IPS DF 6.9 (cell line): ENCODE measurements at regions not wholly inside any gene's neighbourhood (a gene's known extent, or its start where the extent isn't known, plus 50 kb on each side); places are given as distances from the start of the nearest gene placed in this dataset.

Source experiments
- DNase-seq: peaks from one replicate; pipeline ENCODE4 v3.0.0-alpha.2; 2013; ENCODE audit warnings: low read depth, low spot score
- H3K27ac ChIP-seq: one replicate; pipeline ENCODE4 v1.5.1; 2013; ENCODE audit warnings: low read length, control low read depth
- H3K27me3 ChIP-seq: 2 replicates; pipeline ENCODE4 v1.6.1; 2013; ENCODE audit warnings: mild to moderate bottlenecking, low read length; ENCODE audit not compliant: control insufficient read depth, insufficient read depth
- H3K36me3 ChIP-seq: 2 replicates; pipeline ENCODE4 v1.6.1; 2013; ENCODE audit warnings: low read length; ENCODE audit not compliant: control insufficient read depth, insufficient read depth
- H3K4me1 ChIP-seq: 2 replicates; pipeline ENCODE4 v1.6.1; 2013; ENCODE audit warnings: low read length; ENCODE audit not compliant: control insufficient read depth, insufficient read depth
- H3K4me3 ChIP-seq: 2 replicates; pipeline ENCODE4 v1.5.1; 2013; ENCODE audit warnings: mild to moderate bottlenecking, low read length
- H3K9me3 ChIP-seq: 2 replicates; pipeline ENCODE4 v1.6.1; 2013; ENCODE audit warnings: low read length, inconsistent platforms; ENCODE audit not compliant: control insufficient read depth, insufficient read depth
- WGBS: extraction: QIAGEN DNeasy Blood & Tissue Kit; methylation state at CpG from one replicate; pipeline ENCODE4 v1.1.7; 2013; ENCODE audit warnings: mixed read lengths, missing lambda C conversion rate; ENCODE audit not compliant: insufficient read length, insufficient coverage; 5-methylcytosine and 5-hydroxymethylcytosine counted together

- WGBS: no CpG with 5 or more reads among the region's 1 CpG
These were observed 171.7 kb upstream of the MAN1A1 start for GRCh38 chr6:119521251-119521650.

DNA sequence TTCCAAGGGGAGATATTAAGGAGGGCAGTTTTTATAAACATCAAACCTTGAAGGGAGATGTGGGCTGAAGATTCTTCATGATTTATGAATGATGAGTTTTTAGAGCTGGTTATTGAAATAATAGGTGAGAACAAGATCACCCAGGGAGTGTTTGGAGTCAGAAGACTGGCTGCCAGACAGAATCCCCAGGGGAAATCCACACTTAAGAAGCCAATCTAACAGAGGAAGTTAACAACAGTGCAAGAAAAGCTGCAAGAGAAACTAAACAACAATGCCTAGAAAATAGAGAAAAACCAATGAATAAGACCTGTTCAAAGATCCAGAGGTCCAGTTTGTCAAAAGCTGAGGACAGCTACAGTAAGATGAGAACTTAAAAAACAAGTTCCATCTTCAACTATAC lies 167.9 kb upstream of the MAN1A1 start:
- Histone ChIP-seq H3K36me3 (no peaks in the 10 kb centered on the region), H3K27ac (no peak overlapping the region), H3K4me1 (no peaks in the 10 kb centered on the region), H3K9me3 (no peaks in the 10 kb centered on the region), H3K27me3 (no peaks in the 10 kb centered on the region), H3K4me3 (no peak overlapping the region)
- DNase-seq: no peak

More at GRCh38 chr6:119521251-119521650, 171.7 kb upstream of the MAN1A1 start:
- Histone ChIP-seq H3K4me3 (no peak overlapping the region), H3K4me1 (no peaks in the 10 kb centered on the region), H3K9me3 (no peaks in the 10 kb centered on the region), H3K27me3 (no peaks in the 10 kb centered on the region), H3K36me3 (no peaks in the 10 kb centered on the region), H3K27ac (no peak overlapping the region)
- DNase-seq: no peak

DNA sequence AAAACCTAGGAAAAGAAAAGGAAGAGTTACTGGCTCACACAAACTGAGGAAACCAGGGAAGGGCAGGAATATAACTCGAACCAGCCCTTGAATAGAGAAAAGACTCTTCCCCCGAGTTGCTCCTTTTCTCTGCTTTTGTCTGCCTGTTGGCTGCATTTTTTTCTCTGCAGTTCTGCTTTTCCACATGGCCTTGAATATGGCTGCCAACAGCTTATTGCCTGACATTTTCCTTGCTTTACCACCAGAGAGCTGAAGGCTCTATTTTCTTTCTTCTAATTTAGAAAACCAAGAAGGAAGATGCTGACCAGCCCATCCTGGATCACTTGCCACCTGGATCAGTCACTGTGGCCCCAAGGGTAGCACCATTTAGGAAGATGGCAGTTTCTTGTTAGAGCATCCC lies 164.8 kb upstream of the MAN1A1 start:
- Histone ChIP-seq H3K36me3 (no peaks in the 10 kb centered on the region), H3K4me1 (no peaks in the 10 kb centered on the region), H3K27ac (no peak overlapping the region), H3K27me3 (no peaks in the 10 kb centered on the region), H3K4me3 (no peak overlapping the region), H3K9me3 (no peaks in the 10 kb centered on the region)
- DNase-seq: no peak
- no CpG with 5 or more reads among the region's 2 CpGs for WGBS

DNA sequence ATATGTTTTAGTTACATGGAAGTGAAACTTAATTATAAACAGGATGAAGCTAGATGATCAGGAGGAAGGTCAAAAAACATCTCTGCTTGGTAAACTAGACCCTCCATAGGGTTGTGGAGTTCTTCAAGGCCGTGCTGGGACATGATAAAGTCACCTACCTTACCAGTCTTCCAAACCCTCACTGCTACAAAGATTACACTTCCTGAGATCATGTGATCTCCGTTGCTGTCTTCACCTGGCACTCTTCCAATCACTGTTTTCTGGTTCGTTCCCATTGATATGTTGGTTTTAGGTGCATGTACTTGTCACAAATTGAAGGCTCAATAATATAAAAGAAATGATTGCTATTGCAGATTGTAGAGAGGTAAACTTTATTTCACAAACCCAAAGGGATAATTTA lies 161.5 kb upstream of the MAN1A1 start:
- Histone ChIP-seq H3K4me3 (no peak overlapping the region), H3K36me3 (no peaks in the 10 kb centered on the region), H3K4me1 (no peaks in the 10 kb centered on the region), H3K9me3 (no peaks in the 10 kb centered on the region), H3K27ac (no peak overlapping the region), H3K27me3 (no peaks in the 10 kb centered on the region)
- no CpG with 5 or more reads among the region's 3 CpGs for WGBS
- DNase-seq: no peak

GRCh38 chr6:119510246-119510645 lies 160.7 kb upstream of the MAN1A1 start:
- Histone ChIP-seq H3K27ac (no peak overlapping the region), H3K4me3 (no peak overlapping the region), H3K36me3 (no peaks in the 10 kb centered on the region), H3K27me3 (no peaks in the 10 kb centered on the region), H3K4me1 (no peaks in the 10 kb centered on the region), H3K9me3 (no peaks in the 10 kb centered on the region)
- no peak for DNase-seq
- no CpG with 5 or more reads among the region's 2 CpGs for WGBS

GRCh38 chr6:119506631-119507174 lies 157.1 kb upstream of the MAN1A1 start:
- no peaks in the 10 kb centered on the region for H3K9me3 ChIP-seq

GRCh38 chr6:119501798-119502483 lies 152.4 kb upstream of the MAN1A1 start:
- no peak overlapping the region for H3K27ac ChIP-seq
- WGBS: no CpG with 5 or more reads among the region's 4 CpGs
- no peaks in the 10 kb centered on the region for H3K27me3 ChIP-seq
- no peaks in the 10 kb centered on the region for H3K9me3 ChIP-seq
- no peak for DNase-seq
- no peaks in the 10 kb centered on the region for H3K36me3 ChIP-seq
- H3K4me1 ChIP-seq: no peaks in the 10 kb centered on the region
- H3K4me3 ChIP-seq: no peak overlapping the region

More at GRCh38 chr6:119506631-119507174, 157.1 kb upstream of the MAN1A1 start:
- Histone ChIP-seq H3K27me3 (no peaks in the 10 kb centered on the region), H3K36me3 (no peaks in the 10 kb centered on the region), H3K4me1 (no peaks in the 10 kb centered on the region), H3K4me3 (no peak overlapping the region), H3K27ac (no peak overlapping the region)
- no peak for DNase-seq

GRCh38 chr6:119499797-119500196 lies 150.2 kb upstream of the MAN1A1 start:
- Histone ChIP-seq H3K9me3 (no peaks in the 10 kb centered on the region), H3K27ac (no peak overlapping the region), H3K4me3 (no peak overlapping the region), H3K27me3 (no peaks in the 10 kb centered on the region), H3K4me1 (no peaks in the 10 kb centered on the region), H3K36me3 (no peaks in the 10 kb centered on the region)
- DNase-seq: no peak
- WGBS: no CpG with 5 or more reads among the region's 1 CpG

- no peaks in the 10 kb centered on the region for H3K36me3 ChIP-seq
These were observed 148.6 kb upstream of the MAN1A1 start for GRCh38 chr6:119497988-119498727.

DNA sequence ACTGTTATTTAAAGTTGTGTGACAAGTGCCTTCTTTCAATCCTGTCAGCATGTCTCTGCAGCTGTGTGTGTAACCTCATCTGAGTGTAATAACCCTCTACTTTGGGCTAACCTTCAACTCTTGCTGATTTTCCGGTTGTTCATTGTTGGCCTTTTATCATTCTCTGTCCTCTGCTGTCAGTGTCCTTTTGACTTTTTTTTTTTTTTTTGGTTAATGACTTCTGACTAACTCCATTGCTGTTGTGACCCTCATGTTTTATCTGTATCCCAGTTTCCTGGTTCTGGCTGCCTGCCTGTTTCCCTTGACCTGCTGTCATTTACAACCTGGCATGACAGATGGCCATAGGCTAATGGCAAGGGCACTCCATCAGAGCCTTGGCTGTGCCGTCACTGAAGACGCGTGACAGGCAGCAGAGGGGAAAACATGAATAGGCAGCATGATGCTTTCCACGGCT lies 145.7 kb upstream of the MAN1A1 start:
- H3K4me1 ChIP-seq: no peaks in the 10 kb centered on the region
- H3K27ac ChIP-seq: no peak overlapping the region
- H3K9me3 ChIP-seq: no peaks in the 10 kb centered on the region
- no peaks in the 10 kb centered on the region for H3K27me3 ChIP-seq
- no peaks in the 10 kb centered on the region for H3K36me3 ChIP-seq
- DNase-seq: no peak
- WGBS: no CpG with 5 or more reads among the region's 5 CpGs
- H3K4me3 ChIP-seq: no peak overlapping the region

More at GRCh38 chr6:119497988-119498727, 148.6 kb upstream of the MAN1A1 start:
- no peak overlapping the region for H3K27ac ChIP-seq
- DNase-seq: no peak
- H3K27me3 ChIP-seq: no peaks in the 10 kb centered on the region
- H3K4me3 ChIP-seq: no peak overlapping the region
- WGBS: no CpG with 5 or more reads among the region's 3 CpGs
- H3K4me1 ChIP-seq: no peaks in the 10 kb centered on the region
- no peaks in the 10 kb centered on the region for H3K9me3 ChIP-seq
